ENCODE measurements at regions not wholly inside any gene's neighbourhood (a gene's known extent, or its start where the extent isn't known, plus 50 kb on each side); places are given as distances from the start of the nearest gene placed in this dataset.

GRCh38 chr12:24560192-24560775 is 388.6 kb downstream of the BCAT1 start:
- H3K9me3 Mint-ChIP-seq, result no peaks in the 10 kb centered on the region
- no peak overlapping the region for H3K4me3 Mint-ChIP-seq
- H3K36me3 Mint-ChIP-seq (ENCODE audit: insufficient read depth), result no peaks in the 10 kb centered on the region

GRCh38 chr12:24557738-24558137 is 391.2 kb downstream of the BCAT1 start:
- Mint-ChIP-seq H3K27me3 (ENCODE audit: low read depth) (peaks cover 44% of the 10 kb centered on the region), H3K36me3 (ENCODE audit: insufficient read depth) (no peaks in the 10 kb centered on the region), H3K4me1 (ENCODE audit: low read depth) (peaks cover 10% of the 10 kb centered on the region), H3K9me3 (no peaks in the 10 kb centered on the region), H3K4me3 (no peak overlapping the region)
- no peak for ATAC-seq
- no peak for DNase-seq

More at GRCh38 chr12:24560192-24560775, 388.6 kb downstream of the BCAT1 start:
- ATAC-seq (no peak), DNase-seq (no peak)
- Mint-ChIP-seq H3K27me3 (ENCODE audit: low read depth) (peaks cover 66% of the 10 kb centered on the region), H3K4me1 (ENCODE audit: low read depth) (peaks cover 15% of the 10 kb centered on the region)

DNA sequence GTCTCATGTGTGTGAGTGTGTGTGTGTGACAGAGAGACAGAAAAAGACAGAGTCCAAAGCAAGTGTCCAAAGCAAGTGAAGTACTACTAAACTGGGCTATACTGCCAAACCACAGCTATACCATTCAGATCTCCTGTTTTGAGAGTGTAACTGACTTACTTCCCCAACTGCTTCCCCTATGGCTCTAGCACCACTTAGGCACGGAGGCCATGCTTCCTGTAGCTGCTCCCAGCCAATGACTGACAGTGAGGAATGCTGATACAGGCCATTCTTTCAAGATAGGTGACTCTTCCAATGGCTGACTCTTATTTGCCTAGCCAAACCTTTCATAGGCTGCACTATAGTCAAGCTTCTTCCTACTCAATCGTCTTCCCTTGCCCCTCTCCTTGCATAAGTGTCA is 393.2 kb downstream of the BCAT1 start:
- H3K4me3 Mint-ChIP-seq, result no peak overlapping the region
- ATAC-seq (no peak), DNase-seq (no peak)
- H3K27me3 Mint-ChIP-seq (ENCODE audit: low read depth), result peaks cover 27% of the 10 kb centered on the region
- H3K36me3 Mint-ChIP-seq (ENCODE audit: insufficient read depth), result no peaks in the 10 kb centered on the region
- H3K4me1 Mint-ChIP-seq (ENCODE audit: low read depth), result no peaks in the 10 kb centered on the region
- no peaks in the 10 kb centered on the region for H3K9me3 Mint-ChIP-seq

GRCh38 chr12:24554612-24555295 is 394.1 kb downstream of the BCAT1 start:
- Mint-ChIP-seq H3K27me3 (ENCODE audit: low read depth) (peaks cover 18% of the 10 kb centered on the region), H3K36me3 (ENCODE audit: insufficient read depth) (no peaks in the 10 kb centered on the region), H3K4me1 (ENCODE audit: low read depth) (no peaks in the 10 kb centered on the region), H3K9me3 (no peaks in the 10 kb centered on the region), H3K4me3 (no peak overlapping the region)
- DNase-seq, result no peak
- ATAC-seq, result no peak

GRCh38 chr12:24553259-24553658 is 395.6 kb downstream of the BCAT1 start:
- no peaks in the 10 kb centered on the region for H3K4me1 Mint-ChIP-seq (ENCODE audit: low read depth)
- H3K27me3 Mint-ChIP-seq (ENCODE audit: low read depth), result peaks cover 11% of the 10 kb centered on the region
- no peak overlapping the region for H3K4me3 Mint-ChIP-seq
- no peaks in the 10 kb centered on the region for H3K9me3 Mint-ChIP-seq
- H3K36me3 Mint-ChIP-seq (ENCODE audit: insufficient read depth), result no peaks in the 10 kb centered on the region
- no peak for ATAC-seq
- DNase-seq, result no peak

GRCh38 chr12:24551163-24551786 is 397.6 kb downstream of the BCAT1 start:
- DNase-seq (no peak), ATAC-seq (no peak)
- Mint-ChIP-seq H3K36me3 (ENCODE audit: insufficient read depth) (no peaks in the 10 kb centered on the region), H3K9me3 (peaks cover 3% of the 10 kb centered on the region), H3K27me3 (ENCODE audit: low read depth) (peaks cover 2% of the 10 kb centered on the region), H3K4me3 (no peak overlapping the region), H3K4me1 (ENCODE audit: low read depth) (no peaks in the 10 kb centered on the region)

DNA sequence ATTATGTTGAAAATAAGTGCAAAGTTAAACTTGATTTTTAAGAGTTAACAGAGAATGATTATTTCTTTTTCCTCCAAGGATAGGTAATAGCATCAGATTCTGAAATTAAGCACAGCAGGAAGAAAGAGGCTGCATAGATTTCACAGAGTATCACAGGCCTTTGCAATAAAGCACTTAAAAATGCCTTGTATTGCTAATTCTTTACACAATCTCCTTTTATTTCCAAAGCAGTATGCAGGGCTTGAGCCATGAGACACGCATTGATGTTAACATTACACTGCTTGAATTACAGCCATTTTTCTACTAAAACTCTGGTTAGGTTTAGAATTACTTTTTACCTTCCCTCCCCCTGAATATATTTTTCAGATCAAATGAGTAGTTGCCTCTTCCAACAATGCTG is 398.3 kb downstream of the BCAT1 start:
- no peaks in the 10 kb centered on the region for H3K36me3 Mint-ChIP-seq (ENCODE audit: insufficient read depth)

GRCh38 chr12:24546661-24547060 is 402.2 kb downstream of the BCAT1 start:
- no peaks in the 10 kb centered on the region for H3K4me1 Mint-ChIP-seq (ENCODE audit: low read depth)
- DNase-seq (no peak), ATAC-seq (no peak)
- no peaks in the 10 kb centered on the region for H3K27me3 Mint-ChIP-seq (ENCODE audit: low read depth)
- no peak overlapping the region for H3K4me3 Mint-ChIP-seq
- peaks cover 3% of the 10 kb centered on the region for H3K9me3 Mint-ChIP-seq
- H3K36me3 Mint-ChIP-seq (ENCODE audit: insufficient read depth), result no peaks in the 10 kb centered on the region

More for the DNA sequence above, 398.3 kb downstream of the BCAT1 start:
- ATAC-seq (no peak), DNase-seq (no peak)
- no peaks in the 10 kb centered on the region for H3K4me1 Mint-ChIP-seq (ENCODE audit: low read depth)
- H3K27me3 Mint-ChIP-seq (ENCODE audit: low read depth), result no peaks in the 10 kb centered on the region
- peaks cover 3% of the 10 kb centered on the region for H3K9me3 Mint-ChIP-seq
- H3K4me3 Mint-ChIP-seq, result no peak overlapping the region

DNA sequence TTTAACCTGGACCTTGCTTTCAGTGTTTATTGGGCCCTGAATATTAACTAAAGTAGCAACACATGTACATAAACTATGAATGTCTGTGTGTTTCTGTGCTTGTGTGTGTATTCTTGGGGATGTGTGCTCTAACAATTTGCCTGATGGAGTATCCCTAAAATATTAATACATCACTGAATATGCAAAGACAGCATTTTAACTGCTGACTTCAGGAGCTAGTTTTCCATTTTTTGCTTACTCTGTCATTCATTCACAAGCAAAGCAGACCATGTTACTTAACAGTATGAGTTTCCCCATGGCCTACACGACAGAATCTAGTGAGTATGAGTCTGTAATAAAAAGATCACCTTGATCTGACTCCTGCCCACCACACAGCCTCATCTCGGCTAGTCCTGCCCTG is 402.8 kb downstream of the BCAT1 start:
- no peaks in the 10 kb centered on the region for H3K36me3 Mint-ChIP-seq (ENCODE audit: insufficient read depth)
- H3K4me1 Mint-ChIP-seq (ENCODE audit: low read depth), result no peaks in the 10 kb centered on the region
- ATAC-seq, result no peak
- no peak overlapping the region for H3K4me3 Mint-ChIP-seq
- no peaks in the 10 kb centered on the region for H3K27me3 Mint-ChIP-seq (ENCODE audit: low read depth)
- peaks cover 3% of the 10 kb centered on the region for H3K9me3 Mint-ChIP-seq
- no peak for DNase-seq

DNA sequence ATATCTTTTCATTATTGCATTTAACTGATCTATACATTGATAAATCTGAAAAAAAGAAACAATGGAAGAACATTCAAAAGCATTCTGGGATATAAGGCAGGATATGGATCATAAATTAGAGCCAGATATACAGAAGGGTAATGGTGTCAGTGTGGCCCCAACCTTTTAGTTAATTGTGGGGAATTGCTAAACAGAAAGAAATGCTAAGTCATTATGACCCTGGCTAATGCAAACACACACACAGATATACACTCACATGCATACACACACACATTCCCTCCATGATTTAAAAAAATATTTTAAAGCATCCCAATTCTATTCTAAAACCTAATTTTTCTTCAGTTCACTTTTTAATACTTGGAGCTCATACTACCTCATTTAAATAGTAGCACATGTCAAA is 404.5 kb downstream of the BCAT1 start:
- DNase-seq (no peak), ATAC-seq (no peak)
- H3K4me3 Mint-ChIP-seq, result no peak overlapping the region
- no peaks in the 10 kb centered on the region for H3K4me1 Mint-ChIP-seq (ENCODE audit: low read depth)
- H3K9me3 Mint-ChIP-seq, result peaks cover 3% of the 10 kb centered on the region
- H3K36me3 Mint-ChIP-seq (ENCODE audit: insufficient read depth), result no peaks in the 10 kb centered on the region
- H3K27me3 Mint-ChIP-seq (ENCODE audit: low read depth), result no peaks in the 10 kb centered on the region

GRCh38 chr12:24541193-24541871 is 407.6 kb downstream of the BCAT1 start:
- H3K9me3 Mint-ChIP-seq, result peaks cover 3% of the 10 kb centered on the region
- H3K27me3 Mint-ChIP-seq (ENCODE audit: low read depth), result no peaks in the 10 kb centered on the region
- DNase-seq (no peak), ATAC-seq (no peak)
- no peaks in the 10 kb centered on the region for H3K4me1 Mint-ChIP-seq (ENCODE audit: low read depth)
- no peak overlapping the region for H3K4me3 Mint-ChIP-seq
- H3K36me3 Mint-ChIP-seq (ENCODE audit: insufficient read depth), result no peaks in the 10 kb centered on the region

- H3K4me1 Mint-ChIP-seq (ENCODE audit: low read depth), result no peaks in the 10 kb centered on the region
- H3K9me3 Mint-ChIP-seq, result peaks cover 3% of the 10 kb centered on the region
- no peaks in the 10 kb centered on the region for H3K27me3 Mint-ChIP-seq (ENCODE audit: low read depth)
- ATAC-seq (no peak), DNase-seq (no peak)
- H3K36me3 Mint-ChIP-seq (ENCODE audit: insufficient read depth), result no peaks in the 10 kb centered on the region
- no peak overlapping the region for H3K4me3 Mint-ChIP-seq
Observed at GRCh38 chr12:24539646-24540045, 409.3 kb downstream of the BCAT1 start.

- H3K4me1 Mint-ChIP-seq (ENCODE audit: low read depth), result no peaks in the 10 kb centered on the region
- DNase-seq (no peak), ATAC-seq (no peak)
- peaks cover 3% of the 10 kb centered on the region for H3K9me3 Mint-ChIP-seq
- no peak overlapping the region for H3K4me3 Mint-ChIP-seq
- no peaks in the 10 kb centered on the region for H3K27me3 Mint-ChIP-seq (ENCODE audit: low read depth)
- H3K36me3 Mint-ChIP-seq (ENCODE audit: insufficient read depth), result no peaks in the 10 kb centered on the region
Observed at GRCh38 chr12:24537083-24537860, 411.6 kb downstream of the BCAT1 start.
